Fibroblast of mammary gland (primary cell): ENCODE measurements at regions not wholly inside any gene's neighbourhood (a gene's known extent, or its start where the extent isn't known, plus 50 kb on each side); places are given as distances from the start of the nearest gene placed in this dataset.
A peak's percentile ranks its signal among the peaks of the same experiment; 100 is the strongest.

Experiments
- DNase-seq: peaks from one replicate; pipeline ENCODE4 v3.0.0-alpha.2; 2010; ENCODE audit warnings: low read depth
- H3K4me3 ChIP-seq: 2 replicates; pipeline ENCODE4 v1.5.1; 2011; ENCODE audit warnings: low read depth, mild to moderate bottlenecking, low read length, moderate library complexity; ENCODE audit not compliant: control insufficient read depth
- TF ChIP-seq, protein P1 (sequence below): conservative IDR thresholded peaks from 2 replicates; pipeline ENCODE4 v1.5.1; 2011; ENCODE audit warnings: low read depth, low read length, inconsistent platforms; ENCODE audit not compliant: control insufficient read depth, insufficient read depth

DNA sequence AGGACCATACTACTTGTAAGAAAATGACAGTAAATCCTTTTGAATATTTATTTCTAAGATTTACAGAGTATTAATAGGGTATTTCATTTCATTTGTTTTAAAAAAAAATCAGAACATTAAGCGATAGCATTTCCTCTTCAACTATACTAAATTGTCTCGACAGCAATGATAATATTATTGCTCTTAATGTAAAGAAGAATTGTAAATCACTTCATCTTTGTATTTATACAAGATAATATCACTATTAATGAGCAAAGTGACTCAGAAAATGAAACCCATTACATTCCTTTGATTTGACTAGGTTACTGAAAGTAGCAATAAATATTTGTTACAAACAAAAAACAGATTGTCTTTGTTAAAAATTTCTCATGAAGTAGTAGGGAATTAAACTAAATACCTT is 131.1 kb upstream of the CNTN4 start:
- DNase-seq, result no peak
- TF ChIP-seq, protein P1, sequence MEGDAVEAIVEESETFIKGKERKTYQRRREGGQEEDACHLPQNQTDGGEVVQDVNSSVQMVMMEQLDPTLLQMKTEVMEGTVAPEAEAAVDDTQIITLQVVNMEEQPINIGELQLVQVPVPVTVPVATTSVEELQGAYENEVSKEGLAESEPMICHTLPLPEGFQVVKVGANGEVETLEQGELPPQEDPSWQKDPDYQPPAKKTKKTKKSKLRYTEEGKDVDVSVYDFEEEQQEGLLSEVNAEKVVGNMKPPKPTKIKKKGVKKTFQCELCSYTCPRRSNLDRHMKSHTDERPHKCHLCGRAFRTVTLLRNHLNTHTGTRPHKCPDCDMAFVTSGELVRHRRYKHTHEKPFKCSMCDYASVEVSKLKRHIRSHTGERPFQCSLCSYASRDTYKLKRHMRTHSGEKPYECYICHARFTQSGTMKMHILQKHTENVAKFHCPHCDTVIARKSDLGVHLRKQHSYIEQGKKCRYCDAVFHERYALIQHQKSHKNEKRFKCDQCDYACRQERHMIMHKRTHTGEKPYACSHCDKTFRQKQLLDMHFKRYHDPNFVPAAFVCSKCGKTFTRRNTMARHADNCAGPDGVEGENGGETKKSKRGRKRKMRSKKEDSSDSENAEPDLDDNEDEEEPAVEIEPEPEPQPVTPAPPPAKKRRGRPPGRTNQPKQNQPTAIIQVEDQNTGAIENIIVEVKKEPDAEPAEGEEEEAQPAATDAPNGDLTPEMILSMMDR, result no peak
- H3K4me3 ChIP-seq, result no peak overlapping the region

DNA sequence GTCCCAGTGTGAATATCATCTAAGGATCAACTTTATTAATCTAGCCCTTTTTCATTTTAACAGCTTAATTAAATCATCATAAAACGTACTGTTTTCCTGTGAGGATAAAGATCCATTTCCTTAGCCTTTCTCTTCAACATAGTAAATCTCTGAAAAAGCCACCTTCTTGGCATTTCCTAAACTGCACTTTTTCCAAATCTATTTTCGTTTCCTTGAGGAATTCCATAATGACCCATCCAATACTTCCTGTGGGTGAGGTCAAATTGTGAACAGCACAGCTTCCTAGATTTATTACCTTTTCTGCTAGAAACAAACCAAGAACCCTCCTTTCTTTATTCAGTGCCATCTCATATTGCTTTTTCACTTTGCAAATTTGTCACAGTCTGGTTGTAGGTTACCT is 129.4 kb upstream of the CNTN4 start:
- no peak for DNase-seq
- H3K4me3 ChIP-seq, result no peak overlapping the region
- TF ChIP-seq, protein P1, result no peak

DNA sequence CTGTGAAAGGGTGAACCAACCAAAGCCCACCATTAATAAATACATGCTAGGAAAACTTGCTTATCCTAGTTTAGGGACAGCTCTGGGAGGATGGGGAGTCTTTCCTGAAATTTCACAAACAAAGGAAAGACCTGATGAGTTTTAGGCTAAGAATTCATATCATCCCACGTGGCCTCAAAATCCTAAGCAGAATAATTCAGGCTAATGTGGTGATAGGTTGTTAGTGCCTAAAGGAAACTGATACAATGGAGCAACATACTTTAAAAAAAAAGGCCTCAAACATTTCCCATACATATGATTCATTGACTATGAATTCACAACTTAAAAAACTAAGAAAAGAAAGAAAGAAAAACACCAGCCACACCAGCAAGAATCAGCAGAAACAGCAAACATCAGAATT is 126.9 kb upstream of the CNTN4 start:
- H3K4me3 ChIP-seq, result no peak overlapping the region
- TF ChIP-seq, protein P1, result no peak
- peak; percentile 41 for DNase-seq

DNA sequence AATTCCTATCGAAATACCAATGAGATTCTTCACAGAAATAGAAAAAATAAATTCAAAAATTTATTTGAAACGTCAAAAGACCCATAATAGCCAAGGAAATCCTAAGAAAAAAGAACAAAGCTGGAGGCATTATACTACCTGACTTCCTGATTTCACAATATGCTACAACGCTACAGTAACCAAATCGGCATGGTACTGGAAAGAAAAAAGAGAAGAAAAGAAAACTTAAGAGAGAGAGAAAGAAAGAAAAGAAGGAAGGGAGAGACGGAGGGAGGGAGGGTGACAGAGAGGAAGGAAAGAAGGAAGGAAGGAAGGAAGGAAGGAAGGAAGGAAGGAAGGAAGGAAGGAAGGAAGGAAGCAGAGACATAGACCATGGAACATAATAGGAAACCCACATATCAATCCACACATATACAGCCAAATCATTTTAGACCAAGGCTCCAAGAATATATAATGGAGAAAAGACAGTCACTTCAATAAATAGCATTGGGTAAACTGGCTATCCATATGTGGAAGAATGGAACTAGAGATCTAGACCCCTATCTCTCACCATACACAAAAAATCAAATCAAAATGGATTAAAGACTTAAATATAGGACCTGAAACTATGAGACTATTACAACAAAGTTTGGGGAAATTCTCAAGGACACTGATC is 118.6 kb upstream of the CNTN4 start:
- no peak overlapping the region for H3K4me3 ChIP-seq
- TF ChIP-seq, protein P1, result no peak
- no peak for DNase-seq

DNA sequence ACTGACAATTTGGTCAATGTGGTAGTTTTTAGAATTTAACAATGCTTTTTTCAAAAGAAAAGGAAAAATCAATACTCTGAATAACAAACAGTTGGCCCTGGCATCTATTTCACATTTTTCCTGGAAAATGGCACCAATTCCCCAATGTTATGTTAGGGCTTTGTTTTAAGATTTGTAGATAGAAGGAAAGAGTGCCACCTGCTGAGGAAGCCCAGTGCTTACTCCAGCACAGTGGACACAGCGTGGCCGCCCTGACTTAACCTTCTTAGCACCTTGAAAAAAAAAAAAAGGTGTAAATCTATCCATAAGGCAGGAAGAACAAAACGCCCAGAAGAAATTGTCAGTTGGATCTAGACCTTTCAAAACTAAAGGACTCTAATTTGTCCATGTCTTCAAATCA is 110.7 kb upstream of the CNTN4 start:
- H3K4me3 ChIP-seq, result no peak overlapping the region
- DNase-seq, result peak; percentile 5
- TF ChIP-seq, protein P1, result peak; percentile 16

DNA sequence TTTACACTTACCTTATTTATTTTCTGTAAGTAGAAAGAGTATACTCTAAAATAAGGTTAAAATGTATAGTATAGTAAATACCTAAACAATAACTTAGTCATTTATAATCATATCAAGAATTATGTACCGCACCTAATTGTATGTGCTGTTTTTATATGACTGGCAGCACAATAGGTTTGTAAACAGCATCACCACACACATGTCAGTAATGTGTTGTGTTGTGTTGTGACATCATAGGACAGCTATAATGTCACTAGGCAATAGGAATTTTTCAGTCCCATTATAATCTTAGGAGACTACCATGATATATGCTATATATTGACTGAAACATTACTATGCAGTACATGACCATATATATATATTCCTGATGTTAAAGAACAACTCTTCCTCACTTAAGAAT is 99.9 kb upstream of the CNTN4 start:
- no peak for DNase-seq

More for the DNA sequence above, 99.9 kb upstream of the CNTN4 start:
- H3K4me3 ChIP-seq, result no peak overlapping the region
- TF ChIP-seq, protein P1, result no peak
